Fibroblast of lung (primary cell): ENCODE measurements at regions not wholly inside any gene's neighbourhood (a gene's known extent, or its start where the extent isn't known, plus 50 kb on each side); places are given as distances from the start of the nearest gene placed in this dataset.

ENCODE experiments used
- DNase-seq, 2 donors: peaks; one replicate each; pipeline versions ENCODE4 v3.0.0 to v3.0.0-alpha.2; 2010; ENCODE audit warnings: low read depth in 2 of 2
- H2AFZ ChIP-seq: 2 replicates; pipeline ENCODE4 v1.5.1; 2012; ENCODE audit warnings: low read length, control low read depth, inconsistent platforms
- H3K27ac ChIP-seq: 2 replicates; pipeline ENCODE4 v1.5.1; 2011; ENCODE audit warnings: low read length, control low read depth; ENCODE audit not compliant: insufficient read depth
- H3K27me3 ChIP-seq: 2 replicates; pipeline ENCODE4 v1.5.1; 2011; ENCODE audit warnings: mild to moderate bottlenecking, low read length; ENCODE audit not compliant: control insufficient read depth, insufficient read depth
- H3K36me3 ChIP-seq: 2 replicates; pipeline ENCODE4 v1.5.1; 2011; ENCODE audit warnings: low read length; ENCODE audit not compliant: control insufficient read depth, insufficient read depth
- H3K4me1 ChIP-seq: 2 replicates; pipeline ENCODE4 v1.5.1; 2011; ENCODE audit warnings: low read length; ENCODE audit not compliant: control insufficient read depth, insufficient read depth; ENCODE audit errors: extremely low read depth
- H3K4me2 ChIP-seq: 2 replicates; pipeline ENCODE4 v1.5.1; 2011; ENCODE audit warnings: low read length, control low read depth; ENCODE audit not compliant: insufficient read depth; ENCODE audit errors: extremely low read depth
- H3K4me3 ChIP-seq, 4 experiments: fragments of 200-600 bp in 1 of 4; sonication (generic) in 1 of 4; replicated peaks in 1 of 4; 2 replicates each; pipeline ENCODE4 v1.5.1; 2011 to 2016; ENCODE audit warnings: low read length in 4 of 4, low read depth in 3 of 4, mild to moderate bottlenecking in 3 of 4, control low read depth in 2 of 4, inconsistent platforms in 1 of 4, mixed read lengths in 1 of 4; ENCODE audit not compliant: insufficient read depth in 1 of 4; ENCODE audit errors: control extremely low read depth in 1 of 4
- H3K79me2 ChIP-seq: 2 replicates; pipeline ENCODE4 v1.5.1; 2012; ENCODE audit warnings: mild to moderate bottlenecking, low read length, inconsistent platforms; ENCODE audit not compliant: control insufficient read depth, insufficient read depth
- H3K9ac ChIP-seq: 2 replicates; pipeline ENCODE4 v1.5.1; 2011; ENCODE audit warnings: mild to moderate bottlenecking, low read length, control low read depth; ENCODE audit not compliant: insufficient read depth
- H3K9me3 ChIP-seq: 2 replicates; pipeline ENCODE4 v1.5.1; 2012; ENCODE audit warnings: low read depth, low read length; ENCODE audit not compliant: control insufficient read depth, insufficient read depth
- H4K20me1 ChIP-seq: 2 replicates; pipeline ENCODE4 v1.5.1; 2011; ENCODE audit warnings: low read length; ENCODE audit not compliant: control insufficient read depth, insufficient read depth; ENCODE audit errors: extremely low read depth
- CTCF ChIP-seq, 2 donors: IDR thresholded peaks in 1 of 2; conservative IDR thresholded peaks in 1 of 2; 1 replicate in 1 of 2; 2 replicates in 1 of 2; pipeline ENCODE4 v1.5.1; 2011 to 2012; ENCODE audit warnings: low read length in 2 of 2, control low read depth in 1 of 2, inconsistent platforms in 1 of 2, low read depth in 1 of 2, mild to moderate bottlenecking in 1 of 2
- EZH2 ChIP-seq: IDR thresholded peaks from 2 replicates; pipeline ENCODE4 v1.5.1; 2012; ENCODE audit warnings: low read length, control low read depth, mild to moderate bottlenecking; ENCODE audit errors: missing control alignments

DNA sequence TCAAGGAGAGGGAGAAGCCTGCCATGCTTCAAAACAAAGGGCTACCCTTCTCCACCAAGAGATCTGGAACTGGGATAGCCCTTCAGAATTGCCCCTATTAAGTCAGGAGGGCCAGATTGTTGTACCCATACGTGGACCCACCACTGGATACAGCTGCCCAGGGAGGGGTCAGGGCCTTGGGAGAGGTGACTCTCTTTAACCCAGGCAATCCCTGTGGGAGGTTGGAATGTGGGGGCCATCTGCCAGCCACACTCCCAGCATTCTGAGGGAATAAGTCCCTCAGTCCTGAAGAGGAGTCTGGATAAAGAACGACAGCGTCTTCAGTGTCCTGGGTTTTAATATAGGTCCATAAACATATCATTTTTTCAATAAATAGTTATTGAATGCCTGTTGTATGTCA, 588.2 kb upstream of the TENM4 start:
- no peaks in the 10 kb centered on the region for H3K9me3 ChIP-seq
- no peaks in the 10 kb centered on the region for H3K36me3 ChIP-seq
- no peak overlapping the region for H3K4me2 ChIP-seq
- no peaks in the 10 kb centered on the region for H3K27me3 ChIP-seq
- no peaks in the 10 kb centered on the region for H3K4me1 ChIP-seq
- H2AFZ ChIP-seq, result no peak overlapping the region
- no peak for DNase-seq
- no peaks in the 10 kb centered on the region for H3K79me2 ChIP-seq
- H3K9ac ChIP-seq, result no peak overlapping the region
- H4K20me1 ChIP-seq, result no peaks in the 10 kb centered on the region
- H3K4me3 ChIP-seq, result no peak overlapping the region
- no peak for TF ChIP-seq CTCF (conservative IDR thresholded peaks at IDR 0.05 in 1 of 2, IDR thresholded peaks at IDR 0.05 in 1 of 2; ENCODE audit: low read depth in 1 of 2, low read length in 2 of 2)
- no peak for TF ChIP-seq EZH2
- H3K27ac ChIP-seq, result no peak overlapping the region

DNA sequence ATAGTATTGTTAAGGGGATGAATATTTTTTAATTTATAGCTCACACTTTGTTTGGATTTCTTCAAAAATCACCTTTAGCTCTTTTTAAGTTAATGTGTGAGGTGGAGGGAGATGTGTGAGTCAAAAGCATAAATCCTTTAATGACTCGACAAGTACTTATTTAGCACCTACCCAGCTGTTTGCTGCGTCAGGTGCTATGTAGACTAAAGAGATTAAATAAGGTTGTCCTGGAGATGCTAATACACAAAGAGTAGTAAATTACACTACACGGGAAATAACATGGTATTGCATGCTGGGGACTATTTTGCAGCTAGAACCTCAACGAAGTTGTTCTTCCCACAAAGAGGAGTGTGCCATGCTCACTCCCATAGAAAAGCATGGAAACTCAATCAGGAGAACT, 583.3 kb upstream of the TENM4 start:
- no peaks in the 10 kb centered on the region for H3K79me2 ChIP-seq
- H3K27me3 ChIP-seq, result no peaks in the 10 kb centered on the region
- no peaks in the 10 kb centered on the region for H4K20me1 ChIP-seq
- no peaks in the 10 kb centered on the region for H3K36me3 ChIP-seq
- H3K4me1 ChIP-seq, result no peaks in the 10 kb centered on the region
- no peak overlapping the region for H3K4me3 ChIP-seq
- no peak overlapping the region for H3K9ac ChIP-seq
- H2AFZ ChIP-seq, result no peak overlapping the region
- H3K4me2 ChIP-seq, result no peak overlapping the region
- no peak for DNase-seq
- H3K27ac ChIP-seq, result no peak overlapping the region
- H3K9me3 ChIP-seq, result no peaks in the 10 kb centered on the region
- TF ChIP-seq CTCF (conservative IDR thresholded peaks at IDR 0.05 in 1 of 2, IDR thresholded peaks at IDR 0.05 in 1 of 2; ENCODE audit: low read depth in 1 of 2, low read length in 2 of 2) (no peak), EZH2 (no peak)

DNA sequence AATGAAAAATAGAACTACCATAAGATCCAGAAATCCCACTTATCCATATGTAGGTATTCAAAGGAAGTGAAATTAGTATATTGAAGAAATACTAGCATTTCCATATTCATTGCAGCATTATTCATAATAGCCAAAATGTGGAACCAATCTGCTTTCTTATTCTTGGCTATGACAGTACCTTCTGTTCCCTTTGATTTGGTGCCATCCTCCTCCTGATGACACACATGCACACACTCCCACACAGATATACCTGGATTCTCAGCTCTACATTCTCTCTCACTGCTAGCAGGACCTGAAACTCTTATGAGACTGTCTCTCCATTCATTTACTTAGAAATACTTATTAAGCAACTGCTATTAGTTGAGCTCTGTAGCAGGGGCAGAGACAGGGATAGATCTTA, 582.6 kb upstream of the TENM4 start:
- Histone ChIP-seq H3K4me1 (no peaks in the 10 kb centered on the region), H2AFZ (no peak overlapping the region), H3K9me3 (no peaks in the 10 kb centered on the region), H3K9ac (no peak overlapping the region), H3K27me3 (no peaks in the 10 kb centered on the region), H4K20me1 (no peaks in the 10 kb centered on the region), H3K4me2 (no peak overlapping the region), H3K4me3 (no peak overlapping the region), H3K27ac (no peak overlapping the region), H3K36me3 (no peaks in the 10 kb centered on the region), H3K79me2 (no peaks in the 10 kb centered on the region)
- TF ChIP-seq CTCF (conservative IDR thresholded peaks at IDR 0.05 in 1 of 2, IDR thresholded peaks at IDR 0.05 in 1 of 2; ENCODE audit: low read depth in 1 of 2, low read length in 2 of 2), result no peak
- TF ChIP-seq EZH2, result no peak
- no peak for DNase-seq
